ENCODE measurements at regions not wholly inside any gene's neighbourhood (a gene's known extent, or its start where the extent isn't known, plus 50 kb on each side); places are given as distances from the start of the nearest gene placed in this dataset.

- TF ChIP-seq MAFK (IDR thresholded peaks at IDR 0.05; ENCODE audit: low read depth, low read length) (no peak), ATF2 (IDR thresholded peaks at IDR 0.05; ENCODE audit: low read length) (no peak), EP300 (IDR thresholded peaks at IDR 0.05; ENCODE audit: borderline replicate concordance in 1 of 2, low read depth in 2 of 2, low read length in 2 of 2) (no peak), CTCF (IDR thresholded peaks at IDR 0.05; ENCODE audit: control extremely low read depth in 1 of 3, insufficient read depth in 1 of 3, low read depth in 1 of 3, low read length in 3 of 3) (no peak)
Observed at GRCh38 chr14:38521591-38521990, 265.7 kb upstream of the CLEC14A start.

Measured in H1 (cell line).